Hippocampal formation (tissue), 2 donors: ENCODE measurements at regions not wholly inside any gene's neighbourhood (a gene's known extent, or its start where the extent isn't known, plus 50 kb on each side); places are given as distances from the start of the nearest gene placed in this dataset.

ENCODE experiments used
- DNase-seq, 2 donors: peaks; one replicate each; lab custom pipeline; 2025; lab: John Stamatoyannopoulos, UW

- no peak for DNase-seq
Measured at GRCh38 chr16:85401917-85402766, 211.0 kb upstream of the GSE1 start.

- no peak for DNase-seq
Measured at GRCh38 chr16:85402910-85403692, 210.0 kb upstream of the GSE1 start.

GRCh38 chr16:85403693-85404092 is 209.4 kb upstream of the GSE1 start:
- DNase-seq: no peak

DNA sequence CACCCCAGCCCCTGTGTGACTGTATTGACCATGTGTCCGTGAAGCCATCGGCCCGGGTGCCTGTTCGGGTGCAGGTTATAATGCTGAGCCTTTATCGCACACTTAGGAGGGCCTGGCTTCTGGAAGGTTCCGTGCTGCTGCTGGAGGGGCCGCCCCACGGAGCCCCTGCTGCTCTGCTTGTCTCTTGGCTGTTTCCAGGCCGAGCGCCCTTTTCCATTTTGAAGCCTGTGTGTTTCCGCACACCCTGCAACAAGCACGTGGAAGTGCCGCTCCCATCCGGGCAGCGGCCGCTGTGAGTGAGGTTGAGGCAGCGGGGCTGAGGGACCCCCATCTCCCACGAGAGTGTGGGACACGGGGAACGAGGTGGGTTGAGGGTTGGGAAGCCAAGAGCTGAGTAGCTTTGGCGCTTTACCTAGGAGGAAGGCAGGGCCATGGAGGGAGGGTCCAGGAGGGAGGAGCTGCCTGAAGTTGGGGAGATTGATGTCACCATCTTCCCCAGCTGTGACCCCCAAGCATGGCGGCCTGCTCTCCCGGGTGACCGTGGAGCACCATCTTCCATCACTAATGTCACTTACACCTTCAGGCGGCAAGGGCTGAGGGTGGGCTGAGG is 200.1 kb upstream of the GSE1 start:
- no peak for DNase-seq

DNA sequence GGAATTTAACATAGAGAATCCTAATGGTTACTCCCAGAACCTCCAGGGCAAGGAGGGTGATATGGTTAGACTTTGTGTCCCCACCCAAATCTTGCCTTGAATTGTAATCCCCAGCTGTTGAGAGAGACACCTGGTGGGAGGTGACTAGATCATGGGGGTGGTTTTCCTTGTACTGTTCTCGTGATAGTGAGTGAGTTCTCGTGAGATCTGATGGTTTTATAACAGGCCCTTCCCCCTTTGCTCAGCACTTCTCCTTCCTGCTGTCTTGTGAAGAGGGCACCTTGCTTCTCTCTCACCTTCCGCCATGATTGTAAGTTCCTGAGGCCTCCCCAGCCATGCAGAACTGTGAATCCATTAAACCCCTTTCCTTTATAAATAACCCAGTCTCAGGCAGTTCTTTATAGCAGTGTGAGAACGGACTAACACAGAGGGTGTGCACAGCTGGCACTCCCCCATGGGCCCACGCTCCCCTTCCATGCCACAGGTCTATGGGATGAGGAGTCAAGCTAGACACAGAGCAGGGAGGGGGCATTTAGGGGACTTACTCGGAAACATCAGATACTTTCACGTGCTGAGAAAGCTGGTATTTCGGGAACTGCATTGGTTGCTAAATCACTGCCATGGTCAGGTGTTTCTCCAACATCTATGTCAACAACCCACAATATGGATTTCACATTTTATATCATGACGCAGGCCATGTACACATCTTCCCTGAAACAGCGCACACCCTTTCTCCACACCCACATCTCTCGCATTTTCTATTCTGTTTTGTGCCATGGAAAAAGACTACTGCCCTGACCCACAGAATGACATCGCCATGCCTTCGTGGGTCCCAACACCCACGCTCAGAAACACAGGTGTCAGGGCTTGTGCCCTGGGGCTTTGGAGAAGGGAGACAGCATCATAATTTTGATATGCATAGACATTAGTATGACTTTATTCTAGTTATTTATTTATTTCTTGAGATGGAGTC is 199.1 kb upstream of the GSE1 start:
- no peak for DNase-seq

GRCh38 chr16:85415196-85416090 is 197.7 kb upstream of the GSE1 start:
- no peak for DNase-seq

- no peak for DNase-seq
Measured at GRCh38 chr16:85416228-85417109, 196.7 kb upstream of the GSE1 start.

GRCh38 chr16:85417156-85417860 is 195.8 kb upstream of the GSE1 start:
- no peak for DNase-seq

DNA sequence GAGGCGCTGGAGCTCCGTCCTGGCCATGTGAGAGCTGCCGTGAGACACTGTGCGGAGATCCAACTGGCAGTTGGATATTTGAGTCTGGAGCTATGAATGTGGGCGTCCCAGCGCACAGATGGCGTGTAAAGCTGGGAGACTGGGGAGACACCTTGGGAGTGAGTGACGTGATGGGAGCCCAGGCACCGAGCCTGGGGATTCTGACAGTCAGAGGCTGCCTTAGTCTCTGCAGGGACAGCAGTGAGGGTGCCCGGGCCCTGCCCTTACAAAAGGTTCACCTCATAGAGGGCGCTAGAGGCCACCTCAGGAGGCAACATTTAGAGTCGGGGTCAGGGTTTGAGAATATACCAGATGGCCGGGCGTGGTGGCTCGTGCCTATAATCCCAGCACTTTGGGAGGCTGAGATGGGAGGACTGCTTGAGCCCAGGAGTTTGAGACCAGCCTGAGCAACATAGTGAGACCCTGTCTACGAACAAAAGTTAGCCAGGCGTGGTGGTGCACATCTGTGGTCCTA is 194.1 kb upstream of the GSE1 start:
- DNase-seq: no peak

DNA sequence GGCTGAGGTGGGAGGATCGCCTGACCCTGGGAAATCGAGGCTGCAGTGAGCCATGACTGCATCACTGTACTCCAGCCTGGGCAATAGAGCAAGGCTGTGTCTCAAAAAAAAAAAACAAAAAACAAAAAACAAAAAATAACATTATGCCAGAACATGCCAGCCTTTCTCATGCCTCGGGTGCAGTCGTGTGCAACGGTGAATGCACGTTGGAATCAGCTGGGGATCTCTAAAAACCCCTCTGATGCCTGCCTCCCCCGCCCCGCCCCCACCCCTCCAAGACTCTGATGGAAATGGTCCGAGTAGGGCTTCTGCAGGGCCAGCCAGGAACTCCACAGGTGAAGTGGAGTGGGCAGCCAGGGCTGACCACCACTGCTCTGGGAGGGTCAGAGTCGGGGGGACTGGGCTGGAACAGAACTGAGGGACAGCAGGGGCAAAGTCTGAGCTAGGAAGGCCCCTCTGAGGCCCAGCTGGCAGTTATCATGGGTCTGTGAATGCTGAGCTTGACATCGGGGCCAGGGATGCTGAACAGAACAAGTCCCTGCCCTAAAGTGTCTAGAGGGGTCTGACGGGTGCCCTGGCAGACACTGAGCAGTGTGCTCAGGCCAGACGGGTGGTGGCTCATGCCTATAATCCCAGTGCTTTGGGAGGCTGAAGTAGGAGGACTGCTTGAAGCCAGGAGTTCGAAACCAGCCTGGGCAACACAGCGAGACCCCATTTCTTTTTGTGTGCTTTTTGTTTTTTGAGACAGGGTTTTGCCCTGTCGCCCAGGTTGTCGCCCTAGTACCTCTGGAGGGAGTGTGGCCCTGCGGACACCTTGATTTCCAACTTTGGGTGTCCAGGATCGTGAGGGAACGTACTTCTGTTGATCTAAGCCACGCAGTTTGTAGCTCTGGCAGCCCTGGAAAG is 193.4 kb upstream of the GSE1 start:
- DNase-seq: no peak

DNA sequence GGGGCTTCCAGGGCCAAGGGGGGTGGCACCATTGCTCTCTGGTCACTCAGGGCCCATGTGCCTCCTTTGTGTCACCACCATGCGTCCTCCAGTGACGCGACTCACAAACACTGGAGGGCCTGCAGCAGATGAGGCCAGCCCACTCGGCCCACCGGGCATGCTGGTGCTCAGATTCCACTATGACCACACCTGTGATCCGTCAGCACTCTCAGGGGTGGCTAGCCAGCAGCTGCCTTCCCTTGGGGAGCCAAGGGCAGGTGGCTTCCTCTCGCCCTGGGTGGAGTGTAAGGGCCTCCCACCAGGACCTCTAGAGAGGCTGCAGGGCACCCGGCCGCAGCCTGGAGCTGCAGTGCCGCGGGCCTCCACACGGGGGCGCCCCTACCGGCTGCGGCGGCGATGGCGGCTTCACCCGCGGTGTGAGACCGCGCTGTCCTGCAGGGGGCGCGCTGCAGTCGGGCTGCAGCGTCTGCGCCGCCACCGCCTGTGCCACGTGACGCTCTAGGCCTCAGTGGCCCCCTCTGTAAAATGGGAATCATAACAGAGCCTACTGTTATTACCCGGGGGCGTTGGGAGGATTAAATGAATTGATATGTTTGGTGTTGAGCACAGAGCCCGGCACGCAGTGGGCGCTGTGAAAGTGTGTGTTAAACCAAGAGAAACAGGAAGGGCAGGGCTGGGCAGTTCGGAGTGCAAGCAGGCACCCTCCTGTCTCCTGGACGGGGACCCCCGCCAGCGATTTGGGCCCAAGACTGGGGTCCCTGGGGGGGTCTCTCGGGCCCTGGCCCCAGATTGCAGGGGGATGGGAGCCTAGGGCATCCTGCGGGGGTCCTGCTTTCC is 192.4 kb upstream of the GSE1 start:
- no peak for DNase-seq

GRCh38 chr16:85421338-85422195 is 191.6 kb upstream of the GSE1 start:
- DNase-seq: no peak

DNA sequence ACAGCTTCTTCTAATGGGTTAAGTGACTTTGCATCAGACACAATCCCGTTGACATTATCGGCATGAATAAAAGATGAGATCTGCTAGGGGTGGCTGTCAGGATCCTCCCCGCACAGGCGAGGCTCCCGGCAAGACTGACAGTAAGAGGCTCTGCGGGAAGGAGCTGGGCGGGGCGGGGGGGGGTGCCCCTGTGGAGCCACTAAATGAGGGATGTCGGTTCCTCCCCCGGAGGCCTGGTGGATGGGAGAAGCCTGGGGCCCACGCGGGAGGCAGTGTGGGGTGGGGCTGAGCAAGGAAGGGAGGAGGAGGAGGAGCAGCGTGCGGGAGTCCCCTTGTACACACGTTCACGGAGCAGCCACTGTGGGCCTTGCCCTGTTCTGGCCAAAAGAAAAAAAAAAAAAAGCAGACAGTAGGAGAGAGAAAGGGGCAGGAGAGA is 190.9 kb upstream of the GSE1 start:
- DNase-seq: no peak

- no peak for DNase-seq
Measured at GRCh38 chr16:85422632-85423550, 190.2 kb upstream of the GSE1 start.

DNA sequence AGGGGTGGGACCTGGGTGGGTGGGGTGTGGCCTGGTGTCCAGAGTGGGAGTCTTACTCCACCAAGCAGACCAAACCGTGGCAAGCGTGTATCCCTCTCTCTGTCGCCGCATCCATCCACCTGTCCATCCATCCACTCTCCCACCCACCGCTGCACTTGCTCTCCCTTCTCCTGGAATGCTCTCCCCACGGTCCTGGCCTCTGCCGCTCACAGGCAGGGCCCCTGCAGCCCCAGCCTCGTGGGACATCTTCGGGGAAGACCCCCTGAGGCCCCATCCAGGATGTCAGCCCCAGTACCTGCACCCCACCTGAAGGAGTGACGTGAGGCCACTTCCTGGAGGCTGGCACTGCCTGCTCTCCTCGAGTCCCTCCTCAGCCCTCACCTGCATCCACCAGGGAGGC is 189.5 kb upstream of the GSE1 start:
- no peak for DNase-seq
